NCI-H1694 (cell line): ENCODE measurements at regions not wholly inside any gene's neighbourhood (a gene's known extent, or its start where the extent isn't known, plus 50 kb on each side); places are given as distances from the start of the nearest gene placed in this dataset.
A peak's percentile ranks its signal among the peaks of the same experiment; 100 is the strongest.

Source experiments
- DNase-seq: peaks from one replicate; lab custom pipeline; 2025; lab: John Stamatoyannopoulos, UW

DNA sequence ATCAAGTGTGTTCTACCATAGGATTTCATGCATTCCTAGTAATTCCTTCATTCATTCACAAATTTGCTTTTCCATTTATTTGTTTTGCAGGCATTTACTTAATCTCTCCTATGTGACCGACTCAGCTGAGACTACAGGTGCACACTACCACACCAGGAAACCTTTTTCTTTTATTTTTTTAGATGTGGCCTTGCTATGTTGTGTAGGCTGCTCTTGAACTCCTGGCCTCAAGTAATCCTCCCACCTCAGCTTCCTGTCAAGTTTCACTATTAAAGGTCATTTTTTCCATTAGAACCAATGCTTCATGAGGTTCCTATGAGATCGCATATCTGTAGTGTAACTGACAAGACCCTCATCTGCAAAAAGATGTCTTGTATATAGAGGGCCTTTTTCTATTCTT is 1218.7 kb downstream of the VRK1 start:
- DNase-seq, result no peak

- DNase-seq, result no peak
Measured at GRCh38 chr14:98018628-98019027, 1221.4 kb downstream of the VRK1 start.

- DNase-seq, result no peak
Measured at GRCh38 chr14:98022541-98023520, 1225.6 kb downstream of the VRK1 start.

- no peak for DNase-seq
Measured at GRCh38 chr14:98028162-98028561, 1231.0 kb downstream of the VRK1 start.

GRCh38 chr14:98035396-98035795 is 1236.6 kb downstream of the BCL11B start:
- no peak for DNase-seq

DNA sequence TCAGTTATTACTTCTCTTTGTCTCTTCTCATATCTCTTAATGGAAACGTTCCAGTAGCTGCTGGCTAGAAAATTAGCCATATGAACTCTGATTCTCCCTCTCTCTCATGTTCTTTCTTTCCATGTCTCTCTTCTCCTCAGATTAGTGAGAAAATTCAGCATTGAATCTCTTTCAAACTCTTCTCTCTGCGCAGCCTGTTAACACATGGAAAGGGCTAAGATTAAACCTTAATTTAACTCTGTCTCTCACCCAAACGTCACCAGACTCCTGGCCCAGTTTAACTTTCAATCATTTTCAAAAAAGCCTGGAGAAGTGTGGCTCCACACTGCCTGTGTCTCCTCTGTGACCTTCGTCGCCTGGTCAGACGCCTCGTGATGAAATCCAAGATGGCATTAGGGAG is 1234.2 kb downstream of the BCL11B start:
- no peak for DNase-seq

DNA sequence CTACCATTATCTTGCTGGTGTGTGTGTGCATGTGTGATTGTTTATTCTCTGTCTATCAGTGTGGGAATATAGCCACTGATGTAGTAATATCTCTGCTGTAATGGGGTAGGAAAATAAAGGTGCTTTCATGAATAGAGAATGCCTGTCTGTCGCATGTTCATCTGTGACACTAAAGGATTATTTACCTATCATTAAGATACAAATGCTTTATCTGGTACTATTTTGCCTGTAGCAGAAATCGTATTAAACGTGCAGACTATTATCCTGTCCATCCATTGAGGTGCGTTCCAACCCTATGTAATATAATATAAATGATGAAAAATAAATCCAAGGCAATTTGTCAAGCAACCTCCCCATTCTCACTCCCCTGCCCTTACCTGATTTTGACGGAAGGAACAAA is 1215.1 kb downstream of the BCL11B start:
- no peak for DNase-seq

GRCh38 chr14:98059106-98059505 is 1212.9 kb downstream of the BCL11B start:
- no peak for DNase-seq

GRCh38 chr14:98062083-98062482 is 1209.9 kb downstream of the BCL11B start:
- no peak for DNase-seq

- no peak for DNase-seq
Measured at GRCh38 chr14:98069712-98070171, 1202.3 kb downstream of the BCL11B start.

DNA sequence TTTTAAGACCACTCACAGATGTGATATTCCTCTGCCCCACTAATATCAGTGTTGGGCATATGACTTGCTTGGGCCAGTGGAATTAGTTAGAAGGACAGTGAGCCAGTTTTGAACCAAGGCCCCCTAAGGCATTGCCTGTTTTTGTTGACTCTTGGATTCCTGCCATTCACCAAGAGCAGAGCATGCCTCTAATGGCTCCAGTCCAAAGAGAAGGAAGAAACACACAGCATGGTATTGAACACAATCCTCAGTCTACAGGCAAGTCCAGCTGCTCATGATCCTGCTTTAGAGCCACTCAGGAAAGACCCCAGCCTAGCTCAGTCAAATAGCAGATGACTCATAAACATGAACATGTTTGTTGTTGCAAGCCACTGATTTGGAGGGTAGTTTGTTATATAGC is 1201.5 kb downstream of the BCL11B start:
- DNase-seq, result peak; percentile 8

DNA sequence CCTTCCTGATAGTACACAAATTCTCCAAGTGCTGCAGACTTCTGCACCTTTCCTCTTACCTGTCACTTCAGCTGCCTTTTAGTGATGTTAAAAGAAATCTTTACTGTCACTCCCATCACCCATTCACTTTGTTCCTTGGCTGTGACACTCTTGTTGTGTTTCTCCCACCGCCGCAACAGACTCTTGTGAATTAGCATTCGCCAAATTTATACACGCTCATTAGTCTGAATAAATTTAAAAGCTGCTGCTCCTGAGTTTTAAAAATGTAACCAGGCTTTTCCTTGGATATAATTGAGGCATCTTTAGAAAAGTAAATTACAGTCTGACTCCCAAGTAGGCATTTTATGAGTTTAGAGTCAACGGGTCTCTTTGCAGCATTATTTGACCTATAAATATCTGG is 1197.9 kb downstream of the BCL11B start:
- DNase-seq, result no peak

- DNase-seq, result no peak
Measured at GRCh38 chr14:98077176-98077575, 1194.8 kb downstream of the BCL11B start.

DNA sequence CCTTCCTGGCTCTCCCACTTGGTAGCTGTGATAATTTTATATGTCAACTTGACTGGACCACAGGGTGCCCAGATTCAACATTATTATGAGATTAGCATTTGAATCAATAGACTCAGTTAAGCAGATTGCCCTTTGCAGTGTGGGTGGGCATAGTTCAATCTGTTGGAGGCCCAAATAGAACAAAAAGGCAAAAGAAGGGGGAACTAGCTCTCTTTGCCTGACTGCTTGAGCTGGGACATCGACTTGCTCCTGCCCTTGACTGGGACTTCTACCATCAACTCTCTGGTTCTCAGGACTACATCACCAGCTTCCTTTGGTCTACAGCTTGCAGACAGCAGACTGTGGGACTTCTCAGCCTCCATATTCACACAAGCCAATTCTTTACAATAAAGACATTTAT is 1189.2 kb downstream of the BCL11B start:
- no peak for DNase-seq

DNA sequence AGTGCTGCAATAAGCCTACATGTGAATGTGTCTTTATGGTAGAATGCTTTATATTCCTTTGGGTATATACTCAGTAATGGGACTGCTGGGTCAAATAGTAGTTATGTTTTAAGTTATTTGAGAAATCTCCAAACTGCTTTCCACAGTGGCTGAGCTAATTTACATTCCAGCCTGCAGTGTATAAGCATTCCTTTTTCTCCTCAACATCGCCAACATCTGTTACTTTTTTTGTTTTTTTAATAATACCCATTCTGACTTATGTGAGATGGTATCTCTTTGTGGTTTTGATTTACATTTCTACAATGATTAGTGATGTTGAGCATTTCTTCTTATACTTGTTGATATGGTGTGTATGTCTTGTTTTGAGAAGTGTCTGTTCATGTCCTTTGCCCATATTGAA is 1186.2 kb downstream of the BCL11B start:
- DNase-seq, result no peak

DNA sequence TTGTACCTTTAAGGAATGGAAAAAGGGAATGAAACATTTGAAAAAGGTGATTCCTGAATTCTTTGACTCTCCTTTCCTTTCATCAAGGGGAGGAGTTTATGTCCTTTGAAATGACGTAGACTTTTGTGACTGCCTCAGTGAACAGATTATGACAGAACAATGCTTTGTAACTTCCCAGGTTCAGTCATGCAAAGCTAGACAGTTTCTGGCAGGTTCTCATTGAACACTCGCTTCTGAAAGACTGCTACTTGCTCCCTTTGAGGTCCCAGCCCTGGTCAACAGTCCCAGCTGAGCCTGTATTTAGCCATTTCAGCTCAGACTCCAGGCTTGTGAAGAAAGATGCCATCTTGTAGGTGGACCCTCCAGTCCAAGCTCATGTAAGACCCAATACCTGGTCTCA is 1178.9 kb downstream of the BCL11B start:
- DNase-seq, result no peak

GRCh38 chr14:98099527-98099926 is 1172.5 kb downstream of the BCL11B start:
- DNase-seq, result no peak

DNA sequence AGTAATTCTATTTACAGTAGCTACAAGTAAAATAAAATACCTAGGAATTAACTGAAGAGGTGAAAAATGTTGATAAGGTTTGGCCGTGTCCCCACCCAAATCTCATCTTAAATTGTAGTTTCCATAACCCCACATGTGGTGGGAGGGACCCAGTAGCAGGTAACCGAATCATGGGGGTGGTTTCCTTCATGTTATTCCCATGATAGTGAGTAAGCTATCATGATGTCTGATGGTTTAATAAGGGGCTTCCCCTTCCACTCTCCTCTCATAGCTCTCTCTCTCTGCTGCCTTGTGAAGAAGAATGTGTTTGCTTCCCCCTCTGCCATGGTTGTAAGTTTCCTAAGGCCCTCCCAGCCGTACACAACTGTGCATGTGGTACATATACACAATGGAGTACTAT is 1170.7 kb downstream of the BCL11B start:
- no peak for DNase-seq

- no peak for DNase-seq
Measured at GRCh38 chr14:98103705-98104104, 1168.3 kb downstream of the BCL11B start.

- no peak for DNase-seq
Measured at GRCh38 chr14:98109326-98109725, 1162.7 kb downstream of the BCL11B start.

DNA sequence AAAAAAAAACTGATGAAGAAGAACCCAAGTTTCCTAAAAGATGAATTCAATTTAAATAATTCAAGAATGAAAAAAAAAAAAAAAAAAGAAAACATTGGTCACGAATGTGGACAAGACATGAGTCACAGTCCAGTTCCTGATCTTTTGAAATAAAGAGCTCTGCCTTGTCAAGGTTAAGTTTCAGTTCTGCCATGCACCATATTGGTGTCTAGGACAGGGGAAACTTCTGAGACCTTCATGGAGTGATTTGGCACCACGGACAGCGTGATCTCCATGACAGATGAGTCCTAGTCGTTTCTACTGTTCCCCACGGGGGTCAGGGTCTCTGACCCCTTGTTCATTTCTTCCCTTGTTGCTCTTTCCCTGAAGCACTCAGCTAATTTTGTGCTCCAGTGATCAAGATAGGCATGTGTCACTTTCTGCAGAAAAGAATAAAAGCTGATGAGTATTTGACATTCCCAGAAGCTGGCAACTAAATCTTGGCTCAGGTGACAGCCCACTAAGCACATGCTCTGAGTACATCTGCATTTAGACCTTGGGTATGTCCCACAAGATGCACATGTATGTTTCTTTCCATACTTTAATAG is 1159.7 kb downstream of the BCL11B start:
- DNase-seq, result no peak

- no peak for DNase-seq
Measured at GRCh38 chr14:98114122-98114895, 1157.7 kb downstream of the BCL11B start.

DNA sequence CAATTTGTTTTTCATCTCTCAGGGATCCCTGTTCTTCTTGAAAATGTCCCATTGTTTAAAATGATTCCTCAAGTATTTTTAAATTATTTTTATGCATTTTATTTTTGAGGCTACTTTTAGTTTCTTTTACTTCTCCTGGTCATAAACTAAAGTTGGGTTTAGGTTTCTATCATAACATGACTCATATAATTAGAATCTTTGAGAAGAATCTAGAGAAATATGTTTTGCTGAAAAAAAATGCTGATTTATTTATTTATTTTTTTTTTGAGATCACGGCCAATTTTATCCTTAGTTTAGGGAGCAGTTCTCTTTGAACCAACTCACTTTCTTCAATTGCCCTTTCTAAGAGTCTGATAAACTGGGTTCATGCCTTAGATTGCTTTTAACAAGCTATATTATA is 1157.1 kb downstream of the BCL11B start:
- no peak for DNase-seq
